B cell (primary cell): ENCODE measurements at regions not wholly inside any gene's neighbourhood (a gene's known extent, or its start where the extent isn't known, plus 50 kb on each side); places are given as distances from the start of the nearest gene placed in this dataset.
"Not testable (repeated sequence)": the region's sequence is repeated elsewhere in the genome, so short reads cannot be mapped to it uniquely, and the experiment has no call there.

Experiments used
- CTCF ChIP-seq: fragments of 200-600 bp; IDR thresholded peaks from one replicate; pipeline ENCODE4 v1.8.0; 2022; ENCODE audit warnings: antibody characterized with exemption, mild to moderate bottlenecking
- EZH2 ChIP-seq: IDR thresholded peaks from 2 replicates; pipeline ENCODE4 v1.6.1; 2012; ENCODE audit warnings: borderline replicate concordance, low read depth, mild to moderate bottlenecking, moderate library complexity, low read length; ENCODE audit not compliant: insufficient read depth, poor library complexity, severe bottlenecking

GRCh38 chr5:145647137-145647536 lies 188.0 kb downstream of the PRELID2 start:
- TF ChIP-seq CTCF, EZH2: not testable (repeated sequence)
